NCI-H2081 treated with DMSO at 0.1 percent for 48 hours (cell line): ENCODE measurements at regions not wholly inside any gene's neighbourhood (a gene's known extent, or its start where the extent isn't known, plus 50 kb on each side); places are given as distances from the start of the nearest gene placed in this dataset.

Experiments used
- DNase-seq: peaks from one replicate; lab custom pipeline; 2025; lab: John Stamatoyannopoulos, UW

DNA sequence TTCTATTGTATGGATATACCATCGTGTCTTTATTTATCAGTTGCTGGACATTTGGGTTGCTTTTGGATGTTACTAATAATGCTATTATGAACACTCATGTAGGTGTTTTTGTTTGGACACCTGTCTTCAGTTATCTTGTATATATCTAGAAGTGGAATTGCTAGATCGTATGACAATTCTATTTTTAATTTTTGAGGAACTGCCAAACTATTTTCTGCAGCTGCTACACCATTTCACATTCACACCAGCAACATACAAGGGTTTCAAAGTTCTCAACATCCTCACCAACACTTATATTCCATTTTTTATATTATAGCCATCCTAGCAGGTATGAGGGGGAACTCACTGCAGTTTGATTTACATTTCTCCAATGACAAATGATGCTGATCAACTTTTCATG is 324.6 kb downstream of the CAAP1 start:
- no peak for DNase-seq

GRCh38 chr9:26566141-26566540 is 326.5 kb downstream of the CAAP1 start:
- no peak for DNase-seq

GRCh38 chr9:26565118-26565517 is 327.5 kb downstream of the CAAP1 start:
- DNase-seq: no peak

DNA sequence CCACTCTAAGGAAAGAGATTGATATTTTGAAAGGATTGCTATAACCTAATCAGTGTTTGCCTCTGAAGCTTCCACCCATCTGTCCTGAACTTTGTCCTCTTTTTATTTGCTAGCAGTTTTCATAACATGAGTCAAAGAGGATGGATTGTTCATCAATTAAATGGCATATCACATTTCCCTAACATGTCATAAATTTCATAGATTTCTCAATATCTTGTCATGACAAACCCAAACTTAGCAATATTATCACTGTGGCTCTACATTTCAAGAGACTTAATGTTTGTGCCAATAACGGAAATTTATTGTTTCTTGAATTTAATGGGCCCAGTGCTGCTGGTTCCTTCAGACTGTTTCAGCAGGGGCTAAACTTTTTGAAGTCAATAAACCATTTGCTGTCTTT is 330.3 kb downstream of the CAAP1 start:
- DNase-seq: no peak

GRCh38 chr9:26561928-26562327 is 330.7 kb downstream of the CAAP1 start:
- DNase-seq: no peak

DNA sequence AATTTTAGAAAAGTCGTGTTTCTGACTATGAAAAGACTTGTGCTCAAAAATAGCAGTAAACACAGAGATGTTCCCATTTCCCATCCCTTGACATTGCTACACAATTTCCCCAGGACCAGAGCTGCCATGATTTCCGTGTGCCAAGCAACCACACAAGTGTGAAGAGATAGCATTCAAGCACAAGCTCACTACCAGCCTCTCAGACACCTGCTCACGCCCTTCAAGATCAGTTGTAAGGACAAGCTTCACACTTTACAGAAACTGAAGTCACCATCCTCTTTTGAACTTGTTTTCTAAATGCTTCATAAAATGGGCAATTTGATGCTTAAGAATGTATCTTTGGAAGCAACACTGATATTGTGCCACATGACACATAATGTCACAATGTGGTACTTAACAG is 333.1 kb downstream of the CAAP1 start:
- no peak for DNase-seq

- no peak for DNase-seq
Observed at GRCh38 chr9:26551971-26552370, 340.6 kb downstream of the CAAP1 start.

DNA sequence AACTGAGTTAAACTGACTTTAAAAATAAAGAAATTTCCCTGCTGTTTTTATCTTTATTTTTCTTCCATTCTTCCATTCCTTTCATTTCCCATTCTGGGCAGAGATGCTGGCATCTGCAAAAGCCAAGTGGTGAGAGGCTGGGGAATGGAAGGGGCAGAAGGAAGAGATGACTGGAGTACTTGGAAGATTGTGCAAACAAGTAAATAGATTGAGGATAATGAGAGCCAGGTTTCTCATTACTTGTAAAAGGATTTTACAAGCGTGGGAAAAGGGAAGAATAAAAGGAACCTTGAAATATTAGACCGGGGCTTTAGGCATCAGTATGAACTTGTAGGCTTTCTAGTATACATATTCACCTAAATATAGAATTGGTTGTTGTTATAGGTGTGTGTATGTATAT is 341.2 kb downstream of the CAAP1 start:
- DNase-seq: no peak

DNA sequence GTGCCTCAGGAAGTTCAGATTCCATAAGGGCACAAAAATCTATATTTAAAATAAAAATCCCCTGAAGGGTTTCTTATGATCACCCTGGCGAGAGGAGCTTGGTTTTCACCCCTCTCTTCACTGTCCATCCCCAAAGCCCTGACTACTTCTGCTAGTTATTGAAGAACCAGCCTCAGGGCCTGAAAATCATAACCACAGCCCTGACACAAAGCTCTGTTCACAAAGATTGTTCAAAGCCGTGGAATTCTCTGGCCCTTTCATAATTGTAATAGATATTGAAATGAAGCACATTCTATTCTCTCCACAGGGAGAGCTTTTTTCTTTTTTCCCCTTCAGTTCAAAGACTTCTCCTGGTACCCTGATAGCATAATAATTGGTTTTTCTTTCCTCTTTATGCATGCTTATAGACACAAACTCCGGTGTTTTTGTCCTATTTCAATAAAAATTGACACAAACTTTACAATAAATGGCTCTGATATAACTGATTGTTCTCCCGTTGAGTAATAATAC is 343.8 kb downstream of the CAAP1 start:
- no peak for DNase-seq

DNA sequence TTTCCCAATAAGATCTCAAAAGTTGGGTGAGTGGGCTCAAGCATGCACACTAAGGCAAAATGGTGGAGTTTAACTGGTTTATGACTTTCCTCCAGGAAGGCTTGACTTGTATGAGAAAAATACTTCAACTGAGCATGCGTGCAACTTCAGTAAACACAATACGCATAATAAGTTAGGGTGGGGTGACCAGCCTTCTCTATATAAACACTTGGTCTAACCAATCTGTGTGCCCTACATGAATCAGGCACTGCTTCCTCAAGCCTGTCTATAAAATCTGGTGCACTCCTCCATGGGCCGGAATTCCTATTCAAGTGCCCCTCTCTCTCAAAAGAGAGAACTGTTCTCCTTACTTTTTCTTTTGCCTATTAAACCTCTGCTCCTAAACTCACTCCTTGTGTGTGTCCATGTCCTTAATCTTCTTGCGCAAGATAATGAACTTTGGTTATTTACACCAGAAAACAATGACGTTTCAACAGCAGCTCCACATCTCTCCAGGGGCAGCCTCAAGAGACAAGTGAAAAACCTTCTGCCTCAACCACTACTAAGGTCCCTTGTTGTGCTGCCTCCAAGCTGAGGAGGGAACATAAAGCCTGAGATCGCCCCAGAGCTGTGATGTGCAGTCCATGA is 352.6 kb downstream of the CAAP1 start:
- no peak for DNase-seq

DNA sequence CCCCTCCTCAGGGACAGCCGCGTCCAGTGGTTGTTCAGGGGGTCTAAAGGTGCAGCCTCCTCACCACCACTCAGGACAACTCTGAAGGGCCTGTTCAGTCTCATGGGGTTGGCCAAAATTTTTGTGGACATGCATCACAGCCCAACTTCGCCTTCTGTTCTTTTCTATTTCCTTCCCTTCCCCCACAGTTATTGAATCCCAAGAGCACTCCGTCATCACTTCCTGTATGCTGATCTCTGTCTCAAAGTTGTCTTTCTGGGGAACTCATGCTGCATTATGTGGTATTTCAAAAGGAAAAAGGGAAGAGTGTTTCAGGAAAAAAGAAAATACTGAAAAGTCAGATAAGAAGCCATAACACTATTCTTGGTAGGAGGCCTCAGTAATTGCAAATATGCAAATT is 355.4 kb downstream of the CAAP1 start:
- no peak for DNase-seq

DNA sequence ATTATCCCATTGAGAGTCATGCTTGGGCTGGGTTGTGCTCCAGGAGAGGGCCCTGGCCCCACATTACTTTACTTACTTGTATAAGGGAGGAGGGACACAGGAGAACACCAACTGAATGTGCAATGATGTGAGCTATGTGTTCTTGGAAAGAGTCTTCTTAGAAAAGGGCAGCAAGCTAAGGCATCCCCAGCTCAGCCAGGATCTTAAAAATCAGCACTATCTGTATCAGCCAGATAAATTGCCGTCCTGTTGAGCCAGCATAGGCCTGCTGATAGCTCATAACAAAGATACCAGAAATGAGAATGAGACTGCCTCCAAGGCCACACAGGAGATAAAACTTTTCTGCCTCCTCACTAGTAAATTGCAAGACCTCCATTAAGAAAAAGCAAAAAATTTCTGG is 357.5 kb downstream of the CAAP1 start:
- DNase-seq: no peak

DNA sequence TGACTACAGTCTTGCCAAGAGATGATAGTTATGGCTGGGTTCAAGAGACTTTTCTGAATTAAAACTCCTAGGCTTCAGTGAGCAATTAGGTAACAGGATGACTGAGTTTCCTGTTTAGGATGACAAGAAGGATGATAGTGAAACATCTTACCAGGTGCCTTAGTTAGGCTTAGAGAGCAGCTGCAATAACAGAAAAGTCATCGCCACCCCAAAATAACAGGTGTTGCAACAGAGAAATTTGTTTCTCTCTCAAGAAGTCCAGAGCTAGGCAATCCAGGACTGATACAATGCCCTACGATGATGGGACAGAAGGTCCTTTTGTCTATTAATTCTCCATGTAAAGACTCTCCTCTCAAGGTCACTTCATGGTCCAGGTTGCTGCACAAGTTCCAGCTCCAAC is 361.8 kb downstream of the CAAP1 start:
- DNase-seq: no peak

GRCh38 chr9:26527931-26528330 is 364.7 kb downstream of the CAAP1 start:
- DNase-seq: no peak

GRCh38 chr9:26524267-26524666 is 368.3 kb downstream of the CAAP1 start:
- DNase-seq: no peak

DNA sequence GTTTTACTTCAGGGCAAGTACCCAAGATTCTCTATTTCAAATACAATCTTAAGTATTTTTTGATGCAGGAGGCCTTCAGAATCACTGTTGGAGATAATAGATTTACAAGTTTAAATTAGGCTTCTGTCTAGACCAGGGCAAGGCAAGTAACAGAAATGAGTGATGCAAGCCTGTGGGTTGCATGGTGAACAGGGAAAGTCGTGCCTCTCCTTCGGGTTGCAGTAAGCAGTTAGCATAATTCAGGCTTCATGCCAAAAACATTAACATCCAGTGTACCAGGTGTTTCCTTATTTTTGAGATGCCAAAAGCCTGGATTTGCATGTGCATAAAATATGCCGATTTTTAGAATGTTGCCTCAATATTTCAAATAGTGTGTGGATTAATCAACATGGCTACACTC is 369.0 kb downstream of the CAAP1 start:
- no peak for DNase-seq

- no peak for DNase-seq
Observed at GRCh38 chr9:26520141-26520540, 372.5 kb downstream of the CAAP1 start.

DNA sequence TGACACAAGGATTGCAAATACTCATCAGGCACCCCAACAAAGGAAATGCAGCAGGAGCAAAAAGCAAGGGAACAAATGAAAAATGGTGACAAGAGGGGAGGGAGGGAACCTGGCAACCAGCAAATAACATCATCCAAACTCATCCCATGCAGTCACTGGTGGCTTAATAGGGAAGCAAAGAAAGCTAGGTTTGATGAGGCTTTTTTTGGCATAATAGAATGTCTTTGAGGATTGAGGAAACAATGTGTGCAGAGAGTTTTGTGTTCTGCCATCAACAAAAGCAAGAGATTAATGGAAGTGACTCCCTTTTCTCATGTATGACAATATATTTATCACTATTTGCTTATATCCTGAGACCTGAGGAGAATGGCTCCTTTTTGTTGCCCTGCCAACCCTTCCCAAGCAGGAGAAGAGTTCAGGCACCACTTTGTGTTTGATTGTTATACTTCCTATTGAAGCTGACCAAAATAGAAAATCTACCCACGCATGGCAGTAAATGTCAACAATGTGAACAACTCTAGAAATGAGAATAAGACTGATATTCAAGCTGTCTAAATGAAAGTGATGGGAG is 375.7 kb downstream of the CAAP1 start:
- no peak for DNase-seq

DNA sequence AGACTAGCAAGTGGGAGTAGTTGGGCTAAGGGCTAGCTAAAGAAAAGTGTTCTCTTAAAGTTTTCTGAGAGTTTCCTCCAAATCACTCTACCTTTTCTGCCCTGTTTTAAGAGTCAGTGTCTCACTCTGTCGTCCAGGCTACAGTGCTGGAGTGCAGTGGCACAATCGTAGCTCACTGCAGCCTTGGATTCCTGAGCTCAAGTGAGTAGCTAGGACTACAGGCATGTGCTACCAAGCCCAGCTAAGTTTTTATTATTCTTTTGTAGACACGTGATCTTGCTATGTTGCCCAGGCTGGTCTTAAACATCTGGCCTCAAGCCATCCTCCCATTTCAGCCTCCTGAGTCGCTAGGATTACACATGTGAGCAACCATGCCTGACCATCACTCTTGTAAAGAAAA is 378.9 kb downstream of the CAAP1 start:
- no peak for DNase-seq

DNA sequence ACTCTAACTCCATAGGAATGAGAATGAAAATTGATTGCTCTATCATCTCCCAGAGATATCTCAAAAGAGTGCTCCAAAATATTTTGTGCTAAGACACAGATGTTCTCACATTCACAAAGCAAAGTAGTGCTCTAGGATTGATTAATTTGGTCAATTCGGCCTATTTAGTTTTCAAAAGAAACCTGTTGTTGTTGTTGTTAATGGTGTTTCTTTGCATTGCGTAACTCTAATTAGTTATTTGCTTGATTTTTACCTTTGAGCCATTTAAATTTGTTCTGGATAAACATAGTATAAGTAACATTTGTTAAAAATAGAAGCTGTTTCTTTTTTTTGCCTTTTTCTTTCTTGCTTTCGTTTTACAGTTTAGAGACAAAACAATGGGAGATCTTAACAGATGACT is 382.5 kb downstream of the CAAP1 start:
- DNase-seq: no peak

DNA sequence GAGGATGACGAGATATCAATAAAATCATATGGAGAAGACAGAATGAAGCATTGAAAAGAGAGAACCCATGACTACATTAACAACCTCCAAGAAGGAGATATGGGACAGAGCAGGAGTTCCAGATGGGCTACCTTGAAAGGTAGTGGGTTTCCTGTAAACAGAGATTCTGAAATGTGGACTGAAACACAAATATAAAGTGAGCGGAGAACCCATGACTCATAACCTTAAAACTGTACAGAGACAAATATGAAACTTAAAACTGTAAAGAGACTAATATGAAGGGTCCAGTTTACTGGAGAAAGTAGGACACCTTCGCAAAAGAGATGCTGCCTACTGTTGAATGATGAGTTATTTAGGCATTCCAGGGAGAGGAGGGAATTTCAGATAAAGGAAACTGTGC is 383.7 kb downstream of the CAAP1 start:
- no peak for DNase-seq

DNA sequence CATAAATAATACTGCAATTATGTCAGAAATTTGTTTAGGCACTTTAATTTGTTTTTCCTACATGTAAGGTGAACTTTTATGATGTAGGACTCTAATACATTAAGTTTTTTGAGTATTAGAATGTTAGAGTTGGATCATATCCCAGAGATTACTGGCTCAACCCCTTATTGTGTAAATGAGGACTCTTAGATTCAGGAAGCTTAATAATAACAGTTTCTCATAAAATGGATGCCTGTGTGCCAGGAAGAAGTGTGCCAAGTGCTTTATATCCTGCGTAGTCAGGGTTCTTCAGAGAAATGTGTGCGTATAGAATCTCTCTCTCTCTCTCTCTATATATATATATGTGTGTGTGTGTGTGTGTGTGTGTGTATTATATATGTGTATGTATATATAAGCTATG is 388.5 kb downstream of the CAAP1 start:
- DNase-seq: no peak

DNA sequence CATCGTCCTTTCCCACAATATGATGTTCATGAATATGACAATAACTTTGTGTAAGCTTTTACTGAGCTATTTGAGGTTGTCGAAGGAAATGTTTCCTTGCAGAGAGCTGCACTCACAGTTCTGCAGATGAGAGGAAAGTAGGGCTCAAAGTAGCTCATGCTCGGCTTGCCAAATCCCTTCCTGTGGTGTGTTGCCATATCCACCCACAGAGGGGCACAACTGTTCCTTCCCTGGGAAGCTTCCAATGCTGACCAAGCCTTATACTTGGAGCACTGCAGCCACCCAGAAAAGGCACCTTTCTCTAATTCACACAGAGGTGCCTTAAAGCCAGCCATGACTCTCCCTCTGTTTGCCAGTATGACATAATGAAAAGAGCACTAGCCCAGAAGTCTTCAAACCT is 390.3 kb downstream of the CAAP1 start:
- DNase-seq: no peak

GRCh38 chr9:26500471-26500870 is 392.1 kb downstream of the CAAP1 start:
- DNase-seq: no peak
